HCT116 (cell line): ENCODE measurements at regions not wholly inside any gene's neighbourhood (a gene's known extent, or its start where the extent isn't known, plus 50 kb on each side); places are given as distances from the start of the nearest gene placed in this dataset.

Source experiments
- CEBPB ChIP-seq: IDR thresholded peaks from 2 replicates; pipeline ENCODE4 v1.6.1; 2012; ENCODE audit warnings: low read depth
- EZH2 ChIP-seq: fragments of 200-600 bp; sonication (generic); IDR thresholded peaks from 2 replicates; pipeline ENCODE4 v1.6.1; 2017; ENCODE audit warnings: antibody characterized with exemption, mixed run types
- EZH2phosphoT487 ChIP-seq: fragments of 200-600 bp; IDR thresholded peaks from 2 replicates; pipeline ENCODE4 v1.6.1; 2018; ENCODE audit warnings: antibody characterized with exemption, borderline replicate concordance
- POLR2A ChIP-seq: IDR thresholded peaks from 2 replicates; pipeline ENCODE4 v1.7.0; 2011; ENCODE audit warnings: borderline replicate concordance; ENCODE audit not compliant: insufficient read depth, insufficient read length; ENCODE audit errors: extremely low read depth
- POLR2AphosphoS5 ChIP-seq: IDR thresholded peaks from 2 replicates; pipeline ENCODE4 v1.6.1; 2011; ENCODE audit warnings: mild to moderate bottlenecking, low read depth, low read length, moderate library complexity
- RAD21 ChIP-seq: IDR thresholded peaks from 2 replicates; pipeline ENCODE4 v1.6.1; 2012; ENCODE audit warnings: low read depth, mild to moderate bottlenecking
- TCF7L2 ChIP-seq: IDR thresholded peaks from 2 replicates; pipeline ENCODE4 v1.7.0; 2011; ENCODE audit warnings: borderline replicate concordance, inconsistent platforms; ENCODE audit not compliant: insufficient read depth, insufficient read length; ENCODE audit errors: extremely low read depth
- YY1 ChIP-seq: IDR thresholded peaks from 2 replicates; pipeline ENCODE4 v1.6.1; 2011; ENCODE audit warnings: low read length, low read depth, moderate library complexity, mild to moderate bottlenecking; ENCODE audit not compliant: insufficient replicate concordance; ENCODE audit errors: extremely low read depth
- ZNF274 ChIP-seq: fragments of 200-500 bp; sonication (Bioruptor generic); IDR thresholded peaks from 2 replicates; pipeline ENCODE4 v1.6.1; 2014; ENCODE audit warnings: mild to moderate bottlenecking, low read depth, low read length, inconsistent platforms
- TF ChIP-seq, protein P1 (sequence below), 3 experiments: fragments of 200-600 bp in 1 of 3; sonication (generic) in 1 of 3; IDR thresholded peaks in 2 of 3; conservative IDR thresholded peaks in 1 of 3; 2 replicates each; pipeline ENCODE4 v1.5.1; 2012 to 2017; ENCODE audit warnings: low read depth in 2 of 3, low read length in 2 of 3, antibody characterized with exemption in 1 of 3, borderline replicate concordance in 1 of 3, control low read depth in 1 of 3, mild to moderate bottlenecking in 1 of 3, mixed read lengths in 1 of 3, mixed run types in 1 of 3, moderate library complexity in 1 of 3; ENCODE audit not compliant: insufficient read depth in 1 of 3
- TF ChIP-seq, protein P2 (sequence below): IDR thresholded peaks from 2 replicates; pipeline ENCODE4 v1.6.1; 2011; ENCODE audit warnings: mild to moderate bottlenecking, low read length, moderate library complexity; ENCODE audit not compliant: insufficient replicate concordance; ENCODE audit errors: extremely low read depth
- TF ChIP-seq, protein P3 (sequence below): IDR thresholded peaks from 2 replicates; pipeline ENCODE4 v1.6.1; 2012

DNA sequence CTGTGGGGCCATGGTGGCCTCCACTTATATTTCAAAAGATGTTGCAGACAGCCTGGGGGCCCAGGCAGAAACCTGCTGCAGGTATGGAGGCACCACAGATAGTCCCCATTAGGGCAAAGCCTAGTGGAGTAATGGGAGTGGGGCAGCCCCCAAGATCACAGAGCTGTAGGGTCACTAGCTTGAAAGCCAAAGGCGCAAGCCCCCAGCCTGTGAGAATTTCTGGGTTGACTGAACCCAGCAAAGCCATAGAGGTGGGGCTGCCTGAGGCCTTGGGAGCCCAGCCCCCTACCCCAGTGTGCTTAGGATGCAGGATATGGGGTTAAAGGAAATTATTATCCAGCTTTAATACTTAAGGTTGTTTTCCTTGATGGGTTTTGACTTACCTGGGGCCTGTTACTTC, 165.3 kb upstream of the FBN2 start:
- TF ChIP-seq, protein P1, sequence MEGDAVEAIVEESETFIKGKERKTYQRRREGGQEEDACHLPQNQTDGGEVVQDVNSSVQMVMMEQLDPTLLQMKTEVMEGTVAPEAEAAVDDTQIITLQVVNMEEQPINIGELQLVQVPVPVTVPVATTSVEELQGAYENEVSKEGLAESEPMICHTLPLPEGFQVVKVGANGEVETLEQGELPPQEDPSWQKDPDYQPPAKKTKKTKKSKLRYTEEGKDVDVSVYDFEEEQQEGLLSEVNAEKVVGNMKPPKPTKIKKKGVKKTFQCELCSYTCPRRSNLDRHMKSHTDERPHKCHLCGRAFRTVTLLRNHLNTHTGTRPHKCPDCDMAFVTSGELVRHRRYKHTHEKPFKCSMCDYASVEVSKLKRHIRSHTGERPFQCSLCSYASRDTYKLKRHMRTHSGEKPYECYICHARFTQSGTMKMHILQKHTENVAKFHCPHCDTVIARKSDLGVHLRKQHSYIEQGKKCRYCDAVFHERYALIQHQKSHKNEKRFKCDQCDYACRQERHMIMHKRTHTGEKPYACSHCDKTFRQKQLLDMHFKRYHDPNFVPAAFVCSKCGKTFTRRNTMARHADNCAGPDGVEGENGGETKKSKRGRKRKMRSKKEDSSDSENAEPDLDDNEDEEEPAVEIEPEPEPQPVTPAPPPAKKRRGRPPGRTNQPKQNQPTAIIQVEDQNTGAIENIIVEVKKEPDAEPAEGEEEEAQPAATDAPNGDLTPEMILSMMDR (IDR thresholded peaks at IDR 0.05 in 2 of 3, conservative IDR thresholded peaks at IDR 0.05 in 1 of 3; ENCODE audit: borderline replicate concordance in 1 of 3, insufficient read depth in 1 of 3, low read depth in 2 of 3, low read length in 2 of 3) = no peak
- TF ChIP-seq, protein P2, sequence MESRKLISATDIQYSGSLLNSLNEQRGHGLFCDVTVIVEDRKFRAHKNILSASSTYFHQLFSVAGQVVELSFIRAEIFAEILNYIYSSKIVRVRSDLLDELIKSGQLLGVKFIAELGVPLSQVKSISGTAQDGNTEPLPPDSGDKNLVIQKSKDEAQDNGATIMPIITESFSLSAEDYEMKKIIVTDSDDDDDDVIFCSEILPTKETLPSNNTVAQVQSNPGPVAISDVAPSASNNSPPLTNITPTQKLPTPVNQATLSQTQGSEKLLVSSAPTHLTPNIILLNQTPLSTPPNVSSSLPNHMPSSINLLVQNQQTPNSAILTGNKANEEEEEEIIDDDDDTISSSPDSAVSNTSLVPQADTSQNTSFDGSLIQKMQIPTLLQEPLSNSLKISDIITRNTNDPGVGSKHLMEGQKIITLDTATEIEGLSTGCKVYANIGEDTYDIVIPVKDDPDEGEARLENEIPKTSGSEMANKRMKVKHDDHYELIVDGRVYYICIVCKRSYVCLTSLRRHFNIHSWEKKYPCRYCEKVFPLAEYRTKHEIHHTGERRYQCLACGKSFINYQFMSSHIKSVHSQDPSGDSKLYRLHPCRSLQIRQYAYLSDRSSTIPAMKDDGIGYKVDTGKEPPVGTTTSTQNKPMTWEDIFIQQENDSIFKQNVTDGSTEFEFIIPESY = no peak
- TF ChIP-seq YY1 (no peak), POLR2AphosphoS5 (no peak), EZH2 (no peak), TCF7L2 (no peak), ZNF274 (no peak), CEBPB (no peak), POLR2A (no peak), RAD21 (no peak), EZH2phosphoT487 (no peak)
- TF ChIP-seq, protein P3, sequence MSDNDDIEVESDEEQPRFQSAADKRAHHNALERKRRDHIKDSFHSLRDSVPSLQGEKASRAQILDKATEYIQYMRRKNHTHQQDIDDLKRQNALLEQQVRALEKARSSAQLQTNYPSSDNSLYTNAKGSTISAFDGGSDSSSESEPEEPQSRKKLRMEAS = no peak
